ENCODE measurements at regions not wholly inside any gene's neighbourhood (a gene's known extent, or its start where the extent isn't known, plus 50 kb on each side); places are given as distances from the start of the nearest gene placed in this dataset.

DNA sequence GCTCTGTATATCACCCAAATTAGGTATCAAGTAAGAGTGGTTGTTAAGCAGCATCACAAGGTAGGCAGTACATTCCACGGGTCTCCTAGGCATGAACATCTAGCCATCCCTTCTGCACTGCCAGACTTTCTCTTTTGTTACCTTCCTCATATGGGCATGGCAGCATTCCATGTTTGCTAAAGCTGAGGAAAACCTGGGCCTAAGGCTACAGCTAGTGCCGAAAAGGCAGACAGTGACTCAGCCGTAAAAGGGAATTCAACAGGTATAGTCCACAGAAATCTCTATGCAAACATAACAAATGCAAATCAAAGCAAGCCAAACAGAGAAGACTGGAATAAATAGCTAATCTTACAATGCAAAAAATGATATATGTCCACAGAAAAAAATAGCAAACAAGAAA is 645.4 kb downstream of the ZBBX start:
- WGBS (ENCODE audit: insufficient coverage, low coverage, missing lambda C conversion rate) = 0% methylated on average over 3 of the region's 3 CpGs
- Histone ChIP-seq H3K4me2 (ENCODE audit: insufficient read depth, low read length) (no peak overlapping the region), H3K4me3 (no peak overlapping the region), H3K27ac (ENCODE audit: extremely low read depth, low read depth, low read length) (no peak overlapping the region), H4K20me1 (replicated peaks; ENCODE audit: control insufficient read depth, insufficient read depth, low read length) (no peaks in the 10 kb centered on the region), H3K27me3 (ENCODE audit: control insufficient read depth in 2 of 2, insufficient read depth in 2 of 2, low read length in 2 of 2) (no peaks in the 10 kb centered on the region), H3K4me1 (replicated peaks in 1 of 2; ENCODE audit: control insufficient read depth in 2 of 2, insufficient read depth in 2 of 2, low read length in 2 of 2) (no peaks in the 10 kb centered on the region), H3K9ac (ENCODE audit: insufficient read depth in 1 of 2, low read depth in 2 of 2, low read length in 2 of 2) (no peak overlapping the region), H3K36me3 (ENCODE audit: control insufficient read depth, insufficient read depth, low read length) (no peaks in the 10 kb centered on the region), H3K9me3 (replicated peaks; ENCODE audit: control insufficient read depth, insufficient read depth, low read depth, low read length) (no peaks in the 10 kb centered on the region), H3K9me1 (ENCODE audit: control insufficient read depth, insufficient read depth, low read length) (no peaks in the 10 kb centered on the region), H3K79me2 (ENCODE audit: control insufficient read depth, insufficient read depth, low read length) (no peaks in the 10 kb centered on the region), H2AFZ (ENCODE audit: low read depth, low read length) (no peak overlapping the region)
- CTCF ChIA-PET (ENCODE audit: low intra/inter-chr PET ratio) = no interaction called here
- in situ Hi-C loops (cut with MboI) = no loop called here
- POLR2A ChIA-PET = no interaction called here
- ATAC-seq = no peak
- intact Hi-C loops (cut with micrococcal nuclease) = no loop called here
- FAIRE-seq = no peak
- no TSS peak for BruUV-seq (replicated peaks)
- no peak for DNase-seq (ENCODE audit: extremely low read depth in 1 of 4, low spot score in 3 of 4)
- TF ChIP-seq NFE2 (IDR thresholded peaks at IDR 0.05; ENCODE audit: low read depth) (no peak), ZNF280B (CRISPR knock-in tag; IDR thresholded peaks at IDR 0.05) (no peak), L3MBTL2 (IDR thresholded peaks at IDR 0.05) (no peak), NEUROD1 (IDR thresholded peaks at IDR 0.05; ENCODE audit: borderline replicate concordance, low read depth, low read length, partially characterized antibody) (no peak), SETDB1 (IDR thresholded peaks at IDR 0.05; ENCODE audit: low read length) (no peak), ZNF175 (CRISPR knock-in tag; IDR thresholded peaks at IDR 0.05; ENCODE audit: low read depth) (no peak), ZKSCAN3 (CRISPR knock-in tag; IDR thresholded peaks at IDR 0.05) (no peak), KDM4B (IDR thresholded peaks at IDR 0.05; ENCODE audit: borderline replicate concordance in 2 of 2, low read depth in 1 of 2) (no peak), TAF1 (IDR thresholded peaks at IDR 0.05; ENCODE audit: control insufficient read depth, extremely low read depth, insufficient read depth, low read length, severe bottlenecking) (no peak), RFX1 (IDR thresholded peaks at IDR 0.05) (no peak), ZNF212 (CRISPR knock-in tag; IDR thresholded peaks at IDR 0.05) (no peak), ZFP36 (IDR thresholded peaks at IDR 0.05; ENCODE audit: low read depth, low read length, partially characterized antibody) (no peak), BMI1 (IDR thresholded peaks at IDR 0.05; ENCODE audit: low read length) (no peak), SRSF1 (IDR thresholded peaks at IDR 0.05; ENCODE audit: low read depth, low read length) (no peak), SMARCB1 (IDR thresholded peaks at IDR 0.05; ENCODE audit: insufficient read length, low read depth) (no peak), ZNF253 (CRISPR knock-in tag; conservative IDR thresholded peaks at IDR 0.05) (no peak)
- TF ChIP-seq, protein P1, sequence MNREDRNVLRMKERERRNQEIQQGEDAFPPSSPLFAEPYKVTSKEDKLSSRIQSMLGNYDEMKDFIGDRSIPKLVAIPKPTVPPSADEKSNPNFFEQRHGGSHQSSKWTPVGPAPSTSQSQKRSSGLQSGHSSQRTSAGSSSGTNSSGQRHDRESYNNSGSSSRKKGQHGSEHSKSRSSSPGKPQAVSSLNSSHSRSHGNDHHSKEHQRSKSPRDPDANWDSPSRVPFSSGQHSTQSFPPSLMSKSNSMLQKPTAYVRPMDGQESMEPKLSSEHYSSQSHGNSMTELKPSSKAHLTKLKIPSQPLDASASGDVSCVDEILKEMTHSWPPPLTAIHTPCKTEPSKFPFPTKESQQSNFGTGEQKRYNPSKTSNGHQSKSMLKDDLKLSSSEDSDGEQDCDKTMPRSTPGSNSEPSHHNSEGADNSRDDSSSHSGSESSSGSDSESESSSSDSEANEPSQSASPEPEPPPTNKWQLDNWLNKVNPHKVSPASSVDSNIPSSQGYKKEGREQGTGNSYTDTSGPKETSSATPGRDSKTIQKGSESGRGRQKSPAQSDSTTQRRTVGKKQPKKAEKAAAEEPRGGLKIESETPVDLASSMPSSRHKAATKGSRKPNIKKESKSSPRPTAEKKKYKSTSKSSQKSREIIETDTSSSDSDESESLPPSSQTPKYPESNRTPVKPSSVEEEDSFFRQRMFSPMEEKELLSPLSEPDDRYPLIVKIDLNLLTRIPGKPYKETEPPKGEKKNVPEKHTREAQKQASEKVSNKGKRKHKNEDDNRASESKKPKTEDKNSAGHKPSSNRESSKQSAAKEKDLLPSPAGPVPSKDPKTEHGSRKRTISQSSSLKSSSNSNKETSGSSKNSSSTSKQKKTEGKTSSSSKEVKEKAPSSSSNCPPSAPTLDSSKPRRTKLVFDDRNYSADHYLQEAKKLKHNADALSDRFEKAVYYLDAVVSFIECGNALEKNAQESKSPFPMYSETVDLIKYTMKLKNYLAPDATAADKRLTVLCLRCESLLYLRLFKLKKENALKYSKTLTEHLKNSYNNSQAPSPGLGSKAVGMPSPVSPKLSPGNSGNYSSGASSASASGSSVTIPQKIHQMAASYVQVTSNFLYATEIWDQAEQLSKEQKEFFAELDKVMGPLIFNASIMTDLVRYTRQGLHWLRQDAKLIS (CRISPR knock-in tag; IDR thresholded peaks at IDR 0.05) = no peak
- TF ChIP-seq, protein P2, sequence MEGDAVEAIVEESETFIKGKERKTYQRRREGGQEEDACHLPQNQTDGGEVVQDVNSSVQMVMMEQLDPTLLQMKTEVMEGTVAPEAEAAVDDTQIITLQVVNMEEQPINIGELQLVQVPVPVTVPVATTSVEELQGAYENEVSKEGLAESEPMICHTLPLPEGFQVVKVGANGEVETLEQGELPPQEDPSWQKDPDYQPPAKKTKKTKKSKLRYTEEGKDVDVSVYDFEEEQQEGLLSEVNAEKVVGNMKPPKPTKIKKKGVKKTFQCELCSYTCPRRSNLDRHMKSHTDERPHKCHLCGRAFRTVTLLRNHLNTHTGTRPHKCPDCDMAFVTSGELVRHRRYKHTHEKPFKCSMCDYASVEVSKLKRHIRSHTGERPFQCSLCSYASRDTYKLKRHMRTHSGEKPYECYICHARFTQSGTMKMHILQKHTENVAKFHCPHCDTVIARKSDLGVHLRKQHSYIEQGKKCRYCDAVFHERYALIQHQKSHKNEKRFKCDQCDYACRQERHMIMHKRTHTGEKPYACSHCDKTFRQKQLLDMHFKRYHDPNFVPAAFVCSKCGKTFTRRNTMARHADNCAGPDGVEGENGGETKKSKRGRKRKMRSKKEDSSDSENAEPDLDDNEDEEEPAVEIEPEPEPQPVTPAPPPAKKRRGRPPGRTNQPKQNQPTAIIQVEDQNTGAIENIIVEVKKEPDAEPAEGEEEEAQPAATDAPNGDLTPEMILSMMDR (IDR thresholded peaks at IDR 0.05 in 2 of 3, conservative IDR thresholded peaks at IDR 0.05 in 1 of 3; ENCODE audit: insufficient read depth in 2 of 3, low read depth in 1 of 3, low read length in 3 of 3) = no peak

Data from K562 (cell line).